Mononuclear cell (primary cell): ENCODE measurements at regions not wholly inside any gene's neighbourhood (a gene's known extent, or its start where the extent isn't known, plus 50 kb on each side); places are given as distances from the start of the nearest gene placed in this dataset.

Experiments
- H3K27me3 ChIP-seq: 2 replicates; pipeline ENCODE4 v1.6.0; 2011; ENCODE audit warnings: low read length, control low read depth; ENCODE audit not compliant: insufficient read depth
- H3K4me1 ChIP-seq: 2 replicates; pipeline ENCODE4 v1.5.1; 2011; ENCODE audit warnings: mild to moderate bottlenecking, low read length, control low read depth; ENCODE audit not compliant: insufficient read depth
- H3K4me3 ChIP-seq: 2 replicates; pipeline ENCODE4 v1.5.1; 2011; ENCODE audit warnings: mild to moderate bottlenecking, low read length, moderate library complexity
- H3K9me3 ChIP-seq: 2 replicates; pipeline ENCODE4 v1.5.1; 2011; ENCODE audit warnings: low read depth, mild to moderate bottlenecking, control low read depth, low read length

GRCh38 chr21:35361988-35362387, 312.9 kb upstream of the RUNX1 start:
- Histone ChIP-seq H3K4me3 (no peak overlapping the region), H3K9me3 (no peaks in the 10 kb centered on the region), H3K27me3 (no peaks in the 10 kb centered on the region), H3K4me1 (no peaks in the 10 kb centered on the region)

- H3K4me1 ChIP-seq: no peaks in the 10 kb centered on the region
- H3K27me3 ChIP-seq: no peaks in the 10 kb centered on the region
- H3K4me3 ChIP-seq: no peak overlapping the region
- H3K9me3 ChIP-seq: no peaks in the 10 kb centered on the region
These were observed 311.9 kb upstream of the RUNX1 start for GRCh38 chr21:35360870-35361570.

- Histone ChIP-seq H3K9me3 (no peaks in the 10 kb centered on the region), H3K27me3 (no peaks in the 10 kb centered on the region), H3K4me1 (no peaks in the 10 kb centered on the region), H3K4me3 (no peak overlapping the region)
These were observed 310.0 kb upstream of the RUNX1 start for GRCh38 chr21:35359076-35359475.

GRCh38 chr21:35358008-35358407, 308.9 kb upstream of the RUNX1 start:
- Histone ChIP-seq H3K27me3 (no peaks in the 10 kb centered on the region), H3K9me3 (no peaks in the 10 kb centered on the region), H3K4me1 (no peaks in the 10 kb centered on the region), H3K4me3 (no peak overlapping the region)

- Histone ChIP-seq H3K4me1 (no peaks in the 10 kb centered on the region), H3K9me3 (no peaks in the 10 kb centered on the region), H3K4me3 (no peak overlapping the region), H3K27me3 (no peaks in the 10 kb centered on the region)
These were observed 308.1 kb upstream of the RUNX1 start for GRCh38 chr21:35357041-35357780.

GRCh38 chr21:35354078-35354477, 305.0 kb upstream of the RUNX1 start:
- Histone ChIP-seq H3K9me3 (no peaks in the 10 kb centered on the region), H3K4me3 (no peak overlapping the region), H3K27me3 (no peaks in the 10 kb centered on the region), H3K4me1 (no peaks in the 10 kb centered on the region)

- no peaks in the 10 kb centered on the region for H3K27me3 ChIP-seq
- no peak overlapping the region for H3K4me3 ChIP-seq
- H3K4me1 ChIP-seq: no peaks in the 10 kb centered on the region
- H3K9me3 ChIP-seq: no peaks in the 10 kb centered on the region
These were observed 303.7 kb upstream of the RUNX1 start for GRCh38 chr21:35352793-35353192.

GRCh38 chr21:35352066-35352770, 303.1 kb upstream of the RUNX1 start:
- Histone ChIP-seq H3K4me1 (no peaks in the 10 kb centered on the region), H3K9me3 (no peaks in the 10 kb centered on the region), H3K4me3 (no peak overlapping the region), H3K27me3 (no peaks in the 10 kb centered on the region)

GRCh38 chr21:35351434-35351833, 302.3 kb upstream of the RUNX1 start:
- H3K4me1 ChIP-seq: no peaks in the 10 kb centered on the region
- no peak overlapping the region for H3K4me3 ChIP-seq
- H3K27me3 ChIP-seq: no peaks in the 10 kb centered on the region
- H3K9me3 ChIP-seq: no peaks in the 10 kb centered on the region

GRCh38 chr21:35350965-35351364, 301.9 kb upstream of the RUNX1 start:
- Histone ChIP-seq H3K27me3 (no peaks in the 10 kb centered on the region), H3K4me3 (no peak overlapping the region), H3K4me1 (no peaks in the 10 kb centered on the region), H3K9me3 (no peaks in the 10 kb centered on the region)

- H3K4me1 ChIP-seq: no peaks in the 10 kb centered on the region
These were observed 300.4 kb upstream of the RUNX1 start for GRCh38 chr21:35349376-35350080.

GRCh38 chr21:35348686-35349085, 299.6 kb upstream of the RUNX1 start:
- no peak overlapping the region for H3K4me3 ChIP-seq
- H3K4me1 ChIP-seq: no peaks in the 10 kb centered on the region
- H3K27me3 ChIP-seq: no peaks in the 10 kb centered on the region
- no peaks in the 10 kb centered on the region for H3K9me3 ChIP-seq

More at GRCh38 chr21:35349376-35350080, 300.4 kb upstream of the RUNX1 start:
- no peak overlapping the region for H3K4me3 ChIP-seq
- H3K9me3 ChIP-seq: no peaks in the 10 kb centered on the region
- no peaks in the 10 kb centered on the region for H3K27me3 ChIP-seq

GRCh38 chr21:35346697-35347096, 297.6 kb upstream of the RUNX1 start:
- H3K9me3 ChIP-seq: no peaks in the 10 kb centered on the region
- H3K4me1 ChIP-seq: no peaks in the 10 kb centered on the region
- H3K4me3 ChIP-seq: no peak overlapping the region
- no peaks in the 10 kb centered on the region for H3K27me3 ChIP-seq

GRCh38 chr21:35345954-35346353, 296.9 kb upstream of the RUNX1 start:
- Histone ChIP-seq H3K9me3 (no peaks in the 10 kb centered on the region), H3K4me3 (no peak overlapping the region), H3K27me3 (no peaks in the 10 kb centered on the region), H3K4me1 (no peaks in the 10 kb centered on the region)

- H3K9me3 ChIP-seq: no peaks in the 10 kb centered on the region
These were observed 295.5 kb upstream of the RUNX1 start for GRCh38 chr21:35344582-35344981.

More at GRCh38 chr21:35344582-35344981, 295.5 kb upstream of the RUNX1 start:
- no peaks in the 10 kb centered on the region for H3K27me3 ChIP-seq
- no peak overlapping the region for H3K4me3 ChIP-seq
- H3K4me1 ChIP-seq: no peaks in the 10 kb centered on the region
